Stimulated activated naive CD4-positive, alpha-beta T cell (primary cell): ENCODE measurements at regions not wholly inside any gene's neighbourhood (a gene's known extent, or its start where the extent isn't known, plus 50 kb on each side); places are given as distances from the start of the nearest gene placed in this dataset.

ENCODE experiments used
- DNase-seq, 6 experiments: peaks; one replicate each; lab custom pipeline; 2025; lab: John Stamatoyannopoulos, UW

- DNase-seq = no peak
These were observed 78.7 kb upstream of the RASGEF1B start for GRCh38 chr4:81550388-81550859.

GRCh38 chr4:81549984-81550383 lies 78.3 kb upstream of the RASGEF1B start:
- no peak for DNase-seq

GRCh38 chr4:81546777-81547176 lies 75.1 kb upstream of the RASGEF1B start:
- no peak for DNase-seq

- DNase-seq = no peak
These were observed 69.6 kb upstream of the RASGEF1B start for GRCh38 chr4:81541161-81541945.

DNA sequence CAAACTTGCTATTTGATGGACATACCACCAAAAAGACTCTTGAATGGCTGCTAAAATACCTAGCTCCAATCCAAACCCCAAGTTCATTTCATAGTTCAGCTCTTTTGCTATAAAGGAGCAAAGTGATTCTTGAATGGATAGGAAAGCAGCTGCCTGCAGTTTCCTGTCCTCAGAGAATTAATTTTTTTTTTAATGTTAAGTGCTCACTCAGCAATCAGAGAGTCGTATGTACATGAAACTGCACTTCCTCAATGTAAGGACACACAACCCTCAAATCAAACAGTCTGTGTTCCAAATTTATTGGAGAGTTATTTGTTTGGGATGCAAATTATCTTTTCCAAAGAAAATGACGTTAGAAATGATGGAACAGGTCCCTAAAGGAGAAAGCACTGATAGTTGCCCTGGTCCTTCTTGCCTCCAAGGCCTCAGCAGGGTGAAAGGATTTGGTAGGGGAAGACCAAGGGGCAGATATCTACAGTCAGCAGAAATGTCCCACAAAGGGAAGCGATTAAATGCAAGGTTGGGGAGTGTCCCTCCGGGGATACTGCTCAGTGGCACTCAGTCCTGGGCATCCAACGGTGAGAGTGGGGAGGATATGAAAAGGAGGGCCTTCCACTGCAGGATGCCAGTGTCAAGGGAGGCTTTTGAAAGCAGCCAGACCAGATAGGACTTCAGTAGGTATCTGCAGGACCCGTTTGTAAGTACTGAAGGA lies 67.2 kb upstream of the RASGEF1B start:
- no peak for DNase-seq

DNA sequence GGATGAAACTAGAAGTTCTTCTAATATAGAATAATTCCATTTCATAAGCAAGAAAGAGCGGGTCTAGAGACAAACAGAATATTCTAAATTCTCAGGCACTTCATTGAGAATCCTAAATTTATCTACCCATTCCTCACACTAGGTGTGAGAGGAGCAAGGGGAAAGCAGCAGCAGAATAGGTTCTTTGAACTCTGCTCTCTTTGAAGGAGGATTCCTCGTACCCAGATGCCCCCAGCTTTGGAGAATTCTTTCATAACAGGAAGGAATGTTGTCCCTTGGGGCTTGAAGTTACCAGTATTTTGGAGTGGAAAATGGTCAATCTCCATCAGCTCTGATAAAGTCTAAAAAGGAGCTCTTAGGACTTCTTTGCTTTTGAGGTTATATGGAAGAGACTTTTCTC lies 59.7 kb upstream of the RASGEF1B start:
- DNase-seq = no peak

DNA sequence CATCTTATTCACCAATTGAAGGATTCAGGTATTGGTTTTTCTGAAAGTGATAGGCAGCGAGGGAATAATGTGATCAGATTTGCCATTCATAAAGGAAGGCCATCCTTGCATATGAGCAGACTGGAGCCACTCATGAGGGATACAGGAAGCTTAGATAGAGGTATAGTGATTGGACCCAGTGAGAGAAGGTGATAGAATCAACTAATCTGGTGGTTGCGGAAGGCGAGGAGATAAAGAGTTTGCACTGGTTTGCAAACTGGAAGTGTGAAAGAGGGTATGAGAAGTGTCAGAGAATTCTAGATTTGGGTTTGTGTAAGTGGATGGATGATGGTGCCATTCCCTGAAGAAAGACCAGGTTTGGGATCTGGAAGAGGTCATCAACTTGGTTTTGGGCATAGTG lies 57.3 kb upstream of the RASGEF1B start:
- no peak for DNase-seq

DNA sequence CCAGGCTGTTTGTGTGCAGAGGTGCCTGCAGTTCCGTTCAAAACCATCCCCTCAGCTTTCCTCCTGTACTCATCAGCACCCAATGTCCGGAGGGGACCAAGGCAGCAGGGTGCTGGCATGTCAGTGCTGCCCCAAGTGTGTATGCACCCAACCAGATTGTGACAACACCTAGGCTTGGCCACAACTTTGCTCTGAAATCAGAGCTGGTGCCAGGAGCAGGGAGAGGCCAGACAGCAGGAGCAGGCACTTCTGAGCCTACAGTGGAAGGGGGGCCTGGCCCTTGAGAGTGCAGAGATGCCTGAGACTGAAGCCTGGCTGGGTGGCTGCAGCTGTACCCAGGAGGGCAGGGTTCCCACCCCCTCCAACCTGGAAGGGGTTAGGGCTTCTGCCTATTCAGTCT lies 56.5 kb upstream of the RASGEF1B start:
- no peak for DNase-seq

- no peak for DNase-seq
These were observed 56.0 kb upstream of the RASGEF1B start for GRCh38 chr4:81527709-81528108.

GRCh38 chr4:81527115-81527514 lies 55.4 kb upstream of the RASGEF1B start:
- no peak for DNase-seq

DNA sequence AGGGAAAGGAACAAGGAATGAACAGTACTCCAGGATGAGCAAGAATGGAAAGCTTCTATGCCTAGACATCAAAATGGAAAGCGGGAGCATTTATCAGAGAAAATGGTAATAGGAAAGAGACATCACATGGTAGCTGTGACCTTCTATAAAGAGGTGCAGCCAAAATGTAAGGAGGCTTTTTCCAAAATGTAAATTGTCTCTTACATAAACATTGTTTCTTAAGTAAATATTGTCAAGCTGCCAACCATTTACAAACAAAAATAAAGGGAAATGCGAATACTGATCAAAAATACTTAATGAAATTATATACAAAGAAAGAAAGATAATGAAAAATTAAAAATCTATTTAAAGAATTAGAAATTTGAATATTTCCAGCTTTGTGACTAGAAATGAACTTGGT lies 55.0 kb upstream of the RASGEF1B start:
- no peak for DNase-seq

DNA sequence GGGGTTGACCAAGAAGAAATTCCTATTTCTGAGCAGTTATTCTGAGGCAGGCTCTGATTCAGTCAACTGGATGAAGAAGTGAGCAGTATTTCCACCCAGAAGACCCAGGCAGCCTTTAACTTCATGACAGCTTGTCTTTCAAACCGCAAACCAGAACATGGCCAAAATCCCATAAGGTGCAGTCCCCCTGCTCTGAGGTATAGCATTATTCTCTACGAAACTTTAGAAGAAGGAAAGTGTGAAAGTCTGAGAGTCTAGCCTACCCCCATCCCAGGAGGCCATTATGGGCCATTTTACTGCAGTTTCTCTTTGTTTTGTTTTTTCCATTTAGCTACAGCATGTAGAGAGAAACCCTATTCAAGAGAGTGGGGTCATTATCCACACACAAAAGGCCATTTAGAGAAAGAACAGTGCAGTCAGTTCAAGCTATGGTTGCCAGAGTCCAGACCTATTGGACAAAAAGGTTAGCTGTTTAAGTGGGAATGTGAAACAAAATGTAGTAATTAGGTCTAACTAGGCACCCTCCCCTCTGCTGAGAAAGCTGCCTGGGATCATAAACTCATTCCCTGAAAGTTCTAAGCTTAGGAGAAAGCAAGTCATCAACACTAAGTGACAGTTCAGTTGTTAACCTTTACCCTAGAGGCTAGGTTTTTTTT lies 52.1 kb upstream of the RASGEF1B start:
- DNase-seq = no peak

DNA sequence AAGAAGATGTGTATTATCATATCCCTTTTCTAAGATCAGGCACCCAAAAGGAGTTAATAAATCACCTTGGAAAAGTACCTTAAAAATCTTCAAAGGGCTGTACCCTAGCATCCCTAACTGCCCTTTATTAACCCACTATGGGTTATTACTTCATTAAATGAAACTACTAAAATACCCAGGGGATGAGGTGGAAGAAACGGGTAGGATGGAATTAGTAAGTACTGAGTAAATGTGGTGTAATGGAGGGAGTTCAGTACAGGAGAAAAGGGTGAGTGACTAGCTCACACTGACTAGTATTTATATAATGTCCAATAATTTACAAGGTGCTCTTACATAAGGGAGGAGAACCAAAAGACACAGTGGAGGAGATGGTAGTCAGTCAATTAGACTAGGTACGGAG lies 51.0 kb upstream of the RASGEF1B start:
- no peak for DNase-seq

GRCh38 chr4:81521708-81522107 lies 50.0 kb upstream of the RASGEF1B start:
- DNase-seq = no peak
